GM12864 (cell line): ENCODE measurements at regions not wholly inside any gene's neighbourhood (a gene's known extent, or its start where the extent isn't known, plus 50 kb on each side); places are given as distances from the start of the nearest gene placed in this dataset.

Experiments
- DNase-seq: peaks from one replicate; pipeline ENCODE4 v3.0.0-alpha.2; 2011; ENCODE audit warnings: low read depth
- H3K4me3 ChIP-seq: 2 replicates; pipeline ENCODE4 v1.5.1; 2011; ENCODE audit warnings: mild to moderate bottlenecking, low read depth, low read length, control low read depth
- TF ChIP-seq, protein P1 (sequence below): IDR thresholded peaks from 2 replicates; pipeline ENCODE4 v1.5.1; 2011; ENCODE audit warnings: low read depth, mild to moderate bottlenecking, moderate library complexity, low read length, control low read depth, inconsistent platforms; ENCODE audit errors: missing control alignments

DNA sequence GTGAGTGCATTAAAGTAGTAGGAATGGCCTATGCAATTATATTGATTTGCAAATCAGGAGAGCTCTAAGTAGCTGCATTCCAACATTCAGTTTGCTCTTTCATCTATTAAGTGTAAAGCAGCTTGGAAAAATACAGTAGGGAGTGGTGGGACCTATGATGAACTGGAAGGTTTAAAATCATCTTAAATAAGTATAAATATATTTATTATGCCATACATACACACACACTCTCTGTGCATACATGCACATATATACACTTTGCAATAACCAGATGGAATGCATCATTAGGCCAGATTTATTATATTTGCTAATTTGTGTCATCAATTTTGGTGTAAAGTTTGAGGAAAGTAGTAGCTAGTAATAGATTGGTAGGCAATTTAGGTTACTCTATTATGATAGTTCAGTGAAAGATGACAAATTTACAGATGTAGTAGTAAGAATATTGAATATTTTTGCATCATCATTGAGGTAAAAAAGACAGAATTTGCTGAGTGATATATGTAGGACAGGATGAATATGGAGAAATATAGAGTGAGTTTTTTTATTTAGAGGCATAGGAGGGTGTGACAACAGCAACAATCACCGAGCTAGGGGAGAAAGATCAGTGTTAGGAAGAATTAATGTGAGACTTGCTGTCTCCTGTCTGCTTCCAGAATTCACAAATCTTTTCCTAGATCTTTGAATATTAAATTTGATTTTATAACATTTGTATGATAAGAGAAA lies 961.0 kb upstream of the CDH2 start:
- no peak for DNase-seq
- H3K4me3 ChIP-seq = no peak overlapping the region
- TF ChIP-seq, protein P1, sequence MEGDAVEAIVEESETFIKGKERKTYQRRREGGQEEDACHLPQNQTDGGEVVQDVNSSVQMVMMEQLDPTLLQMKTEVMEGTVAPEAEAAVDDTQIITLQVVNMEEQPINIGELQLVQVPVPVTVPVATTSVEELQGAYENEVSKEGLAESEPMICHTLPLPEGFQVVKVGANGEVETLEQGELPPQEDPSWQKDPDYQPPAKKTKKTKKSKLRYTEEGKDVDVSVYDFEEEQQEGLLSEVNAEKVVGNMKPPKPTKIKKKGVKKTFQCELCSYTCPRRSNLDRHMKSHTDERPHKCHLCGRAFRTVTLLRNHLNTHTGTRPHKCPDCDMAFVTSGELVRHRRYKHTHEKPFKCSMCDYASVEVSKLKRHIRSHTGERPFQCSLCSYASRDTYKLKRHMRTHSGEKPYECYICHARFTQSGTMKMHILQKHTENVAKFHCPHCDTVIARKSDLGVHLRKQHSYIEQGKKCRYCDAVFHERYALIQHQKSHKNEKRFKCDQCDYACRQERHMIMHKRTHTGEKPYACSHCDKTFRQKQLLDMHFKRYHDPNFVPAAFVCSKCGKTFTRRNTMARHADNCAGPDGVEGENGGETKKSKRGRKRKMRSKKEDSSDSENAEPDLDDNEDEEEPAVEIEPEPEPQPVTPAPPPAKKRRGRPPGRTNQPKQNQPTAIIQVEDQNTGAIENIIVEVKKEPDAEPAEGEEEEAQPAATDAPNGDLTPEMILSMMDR = no peak

DNA sequence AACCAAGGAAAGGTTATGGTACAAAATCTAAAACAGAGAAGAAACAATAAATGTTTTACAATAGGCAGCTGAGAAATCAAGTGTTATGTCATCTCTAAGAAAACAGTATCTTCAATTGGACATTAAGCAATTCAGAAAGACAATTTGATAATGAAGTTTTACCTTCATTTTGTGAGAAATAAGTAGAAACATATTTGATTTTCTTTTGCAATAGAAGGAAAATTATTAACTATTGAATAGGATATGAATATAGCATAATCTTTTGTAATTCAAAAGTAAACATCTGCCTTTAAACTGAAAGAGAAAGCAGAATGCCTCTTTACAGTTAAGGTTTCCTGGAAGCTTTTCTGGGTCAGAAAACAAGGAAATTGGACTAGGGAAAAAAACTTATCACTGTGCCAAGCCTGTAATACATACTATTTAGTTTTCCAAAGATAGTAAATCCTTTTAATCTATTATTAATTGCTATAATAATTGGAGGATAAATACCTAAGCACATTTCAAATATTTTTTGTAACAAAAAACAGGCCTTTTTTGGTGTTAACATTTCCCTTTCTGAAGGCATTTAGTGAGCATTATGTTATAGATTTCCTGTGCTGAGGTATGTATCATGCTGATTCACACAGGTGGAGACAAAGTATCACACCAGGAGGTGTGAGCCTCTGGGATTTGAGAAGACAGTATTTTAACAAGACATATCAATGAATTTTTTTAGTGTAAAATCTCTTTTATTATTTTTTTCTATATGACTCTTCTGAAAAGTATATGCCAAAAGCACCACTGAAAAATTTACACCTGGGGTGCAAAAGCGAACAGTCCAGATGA lies 947.0 kb upstream of the CDH2 start:
- no peak overlapping the region for H3K4me3 ChIP-seq
- no peak for DNase-seq
- TF ChIP-seq, protein P1 = no peak

DNA sequence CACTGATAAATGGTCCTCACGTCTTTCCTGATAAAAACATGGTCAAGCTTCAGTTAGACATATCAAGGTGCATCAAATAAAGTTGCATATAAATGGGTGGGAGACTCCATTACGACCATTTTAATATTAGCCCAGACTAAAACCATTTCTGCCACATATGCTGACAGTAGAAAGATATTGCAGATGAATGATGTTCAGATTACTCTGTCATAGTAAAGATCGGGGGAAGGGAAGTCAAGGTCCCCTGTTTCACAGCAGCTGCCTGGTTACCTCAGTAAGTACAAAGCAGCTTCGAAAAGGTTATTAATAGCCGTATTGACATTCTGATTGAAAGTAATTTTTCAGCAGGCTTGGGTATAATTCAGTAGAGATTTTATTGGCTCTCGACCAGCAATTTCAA lies 927.7 kb upstream of the CDH2 start:
- TF ChIP-seq, protein P1 = no peak
- H3K4me3 ChIP-seq = no peak overlapping the region
- no peak for DNase-seq

DNA sequence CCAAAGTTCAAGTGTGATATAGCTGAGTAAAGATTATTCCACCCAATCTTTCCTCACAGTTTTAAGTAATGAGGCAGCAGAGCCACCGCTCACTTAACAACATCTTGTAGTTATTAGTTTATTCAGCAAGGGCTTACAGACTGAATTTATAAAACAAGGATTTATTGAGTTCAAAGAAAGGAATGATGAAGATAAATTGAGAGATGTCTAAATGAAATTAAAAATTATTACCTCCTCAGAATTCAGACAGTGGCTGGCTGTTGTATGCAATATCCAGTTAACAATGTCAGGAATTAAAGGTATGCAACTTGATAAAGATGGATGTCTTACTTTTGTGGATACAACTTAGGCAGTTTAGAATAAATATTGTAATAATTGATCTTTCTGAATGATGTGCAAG lies 927.3 kb upstream of the CDH2 start:
- DNase-seq = no peak
- TF ChIP-seq, protein P1 = no peak
- H3K4me3 ChIP-seq = no peak overlapping the region

DNA sequence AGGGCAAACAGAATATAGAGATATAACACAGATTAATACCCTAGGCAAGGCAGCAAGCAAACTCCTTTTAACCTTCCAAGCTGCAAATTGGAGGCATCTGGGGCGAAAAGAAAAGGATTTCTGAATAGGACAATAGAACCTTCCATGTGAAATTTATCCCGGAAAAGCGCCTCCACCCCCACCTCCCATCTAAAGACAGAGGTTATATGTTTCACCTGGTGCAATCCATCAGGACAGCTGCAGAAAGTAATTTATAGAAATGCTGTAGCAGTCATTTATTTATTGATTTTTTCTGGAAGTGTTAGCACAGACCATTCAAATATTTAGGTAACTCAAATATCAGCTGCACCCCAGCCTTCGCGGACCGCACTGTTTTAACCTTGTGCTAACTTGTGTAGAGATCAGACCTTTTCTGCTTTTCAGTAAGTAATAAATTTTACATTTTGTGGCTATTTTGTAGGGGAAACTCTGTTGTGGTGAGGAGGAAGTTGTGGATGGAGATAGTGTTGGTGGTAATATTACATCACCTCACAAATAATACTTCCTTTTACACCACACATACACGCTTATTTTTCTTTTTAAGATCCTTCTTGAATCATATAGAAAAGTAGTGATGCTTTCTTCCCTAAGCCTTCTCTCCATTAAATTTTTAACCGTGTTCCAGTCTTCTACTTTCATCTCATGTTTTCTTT lies 919.3 kb upstream of the CDH2 start:
- TF ChIP-seq, protein P1 = no peak
- DNase-seq = no peak
- H3K4me3 ChIP-seq = no peak overlapping the region

DNA sequence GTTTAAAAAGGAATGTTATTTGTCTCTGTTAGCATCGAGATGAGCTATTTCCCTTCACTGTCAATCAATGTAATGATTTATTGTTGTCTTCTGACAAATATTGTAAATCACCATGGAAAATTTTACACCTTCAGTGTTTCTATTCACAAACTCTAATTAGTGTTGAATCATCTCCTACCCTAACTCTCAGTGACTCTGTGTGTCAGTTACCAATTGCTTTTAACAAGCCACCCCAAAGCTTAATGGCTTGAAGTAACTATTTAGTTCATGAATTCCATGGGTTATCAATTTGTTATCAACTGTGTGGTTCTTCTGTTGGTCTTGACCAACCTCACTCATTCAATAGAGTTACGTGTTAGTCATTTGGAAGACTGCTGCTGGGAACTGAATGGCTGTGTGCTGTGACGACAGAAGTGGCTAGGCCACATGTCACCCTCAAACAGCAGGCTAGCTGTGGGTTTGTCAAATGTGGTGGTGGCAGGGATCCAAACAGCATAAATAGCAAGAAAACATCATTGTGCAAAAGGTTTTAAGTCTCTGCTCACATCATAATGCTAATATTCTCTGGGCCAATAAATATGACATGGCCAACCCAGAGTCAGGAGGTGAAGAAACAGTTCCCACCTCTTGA lies 910.8 kb upstream of the CDH2 start:
- no peak for DNase-seq
- TF ChIP-seq, protein P1 = no peak

More for the DNA sequence above, 910.8 kb upstream of the CDH2 start:
- H3K4me3 ChIP-seq = no peak overlapping the region
